ENCODE measurements at regions not wholly inside any gene's neighbourhood (a gene's known extent, or its start where the extent isn't known, plus 50 kb on each side); places are given as distances from the start of the nearest gene placed in this dataset.
A peak's percentile ranks its signal among the peaks of the same experiment; 100 is the strongest.

- Histone ChIP-seq H2AK5ac (ENCODE audit: insufficient read length, low read length) (no peak overlapping the region), H2BK15ac (ENCODE audit: low read depth, low read length) (no peak overlapping the region), H3K27me3 (ENCODE audit: insufficient read depth, low read length) (no peaks in the 10 kb centered on the region), H3K4me2 (ENCODE audit: insufficient read depth, insufficient read length, low read length) (no peak overlapping the region), H3K4me1 (ENCODE audit: insufficient read depth, low read length) (no peaks in the 10 kb centered on the region; the same call in 1 of the 2 replicates), H2AFZ (ENCODE audit: low read length) (no peak overlapping the region), H4K8ac (replicated peaks; ENCODE audit: insufficient read length, low read depth, low read length) (no peak overlapping the region), H3K18ac (ENCODE audit: insufficient read length, low read depth, low read length) (no peak overlapping the region), H2BK5ac (ENCODE audit: insufficient read length, low read length) (no peak overlapping the region), H3K9me3 (ENCODE audit: control insufficient read depth, low read depth, low read length) (no peaks in the 10 kb centered on the region), H3K79me2 (ENCODE audit: insufficient read depth, low read length) (no peaks in the 10 kb centered on the region), H3K4ac (ENCODE audit: low read depth, low read length) (no peak overlapping the region), H2BK120ac (ENCODE audit: low read depth, low read length, poor library complexity, severe bottlenecking) (no peak overlapping the region), H2BK20ac (ENCODE audit: low read depth, low read length, poor library complexity, severe bottlenecking) (no peak overlapping the region), H3T11ph (ENCODE audit: low read length) (no peak overlapping the region), H3K9ac (ENCODE audit: extremely low read depth, insufficient read length, low read length) (no peak overlapping the region), H4K5ac (ENCODE audit: insufficient read length, low read depth, low read length) (no peak overlapping the region), H3K27ac (ENCODE audit: insufficient read length, low read depth, low read length) (no peak overlapping the region), H4K91ac (ENCODE audit: insufficient read length, low read depth, low read length) (no peak overlapping the region), H3K14ac (ENCODE audit: insufficient read depth, low read length) (no peak overlapping the region), H3K79me1 (ENCODE audit: insufficient read depth, low read depth, low read length, poor library complexity, severe bottlenecking) (no peaks in the 10 kb centered on the region), H4K20me1 (ENCODE audit: control insufficient read depth, insufficient read depth, insufficient read length) (no peaks in the 10 kb centered on the region), H2BK12ac (ENCODE audit: insufficient read length, low read depth, low read length) (no peak overlapping the region), H3K56ac (ENCODE audit: insufficient read length, low read depth, low read length) (no peak overlapping the region), H3K23me2 (ENCODE audit: insufficient read length, low read depth, low read length, poor library complexity, severe bottlenecking) (no peaks in the 10 kb centered on the region), H3K23ac (ENCODE audit: insufficient read length, low read depth, low read length) (no peak overlapping the region)
- H3K4me3 Mint-ChIP-seq: no peak overlapping the region
- no CpG with 5 or more reads among the region's 5 CpGs for WGBS (ENCODE audit: extremely low coverage, insufficient read length, low lambda C conversion rate)
- H3K9me3 Mint-ChIP-seq: no peaks in the 10 kb centered on the region
- peaks cover 6 to 9% of the 10 kb centered on the region in 2 experiments for H3K4me1 Mint-ChIP-seq
- TF ChIP-seq, protein P1, sequence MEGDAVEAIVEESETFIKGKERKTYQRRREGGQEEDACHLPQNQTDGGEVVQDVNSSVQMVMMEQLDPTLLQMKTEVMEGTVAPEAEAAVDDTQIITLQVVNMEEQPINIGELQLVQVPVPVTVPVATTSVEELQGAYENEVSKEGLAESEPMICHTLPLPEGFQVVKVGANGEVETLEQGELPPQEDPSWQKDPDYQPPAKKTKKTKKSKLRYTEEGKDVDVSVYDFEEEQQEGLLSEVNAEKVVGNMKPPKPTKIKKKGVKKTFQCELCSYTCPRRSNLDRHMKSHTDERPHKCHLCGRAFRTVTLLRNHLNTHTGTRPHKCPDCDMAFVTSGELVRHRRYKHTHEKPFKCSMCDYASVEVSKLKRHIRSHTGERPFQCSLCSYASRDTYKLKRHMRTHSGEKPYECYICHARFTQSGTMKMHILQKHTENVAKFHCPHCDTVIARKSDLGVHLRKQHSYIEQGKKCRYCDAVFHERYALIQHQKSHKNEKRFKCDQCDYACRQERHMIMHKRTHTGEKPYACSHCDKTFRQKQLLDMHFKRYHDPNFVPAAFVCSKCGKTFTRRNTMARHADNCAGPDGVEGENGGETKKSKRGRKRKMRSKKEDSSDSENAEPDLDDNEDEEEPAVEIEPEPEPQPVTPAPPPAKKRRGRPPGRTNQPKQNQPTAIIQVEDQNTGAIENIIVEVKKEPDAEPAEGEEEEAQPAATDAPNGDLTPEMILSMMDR (conservative IDR thresholded peaks at IDR 0.05): no peak
- no peaks in the 10 kb centered on the region for H3K36me3 Mint-ChIP-seq (ENCODE audit: insufficient read depth in 1 of 3, low read depth in 3 of 3)
- H3K27ac Mint-ChIP-seq: peak overlapping the region in 1 of 3 experiments; percentile 36; a peak in 1 of 7 replicates
- no peaks in the 10 kb centered on the region for H3K27me3 Mint-ChIP-seq (ENCODE audit: low read depth)
- DNase-seq: no peak
Observed at GRCh38 chr12:39239490-39240486, 203.1 kb downstream of the KIF21A start.

All from H9 (cell line).